Kidney tubule cell (primary cell): ENCODE measurements at regions not wholly inside any gene's neighbourhood (a gene's known extent, or its start where the extent isn't known, plus 50 kb on each side); places are given as distances from the start of the nearest gene placed in this dataset.
"Not testable (repeated sequence)": the region's sequence is repeated elsewhere in the genome, so short reads cannot be mapped to it uniquely, and the experiment has no call there.

ENCODE experiments used
- DNase-seq: peaks from one replicate; pipeline ENCODE4 v3.0.0-alpha.2; 2018; ENCODE audit warnings: low spot score

- no peak for DNase-seq
Measured at GRCh38 chr10:31123946-31124345, 92.3 kb upstream of the ZNF438 start.

GRCh38 chr10:31124852-31125251, 93.2 kb upstream of the ZNF438 start:
- no peak for DNase-seq

- no peak for DNase-seq
Measured at GRCh38 chr10:31125789-31126188, 94.1 kb upstream of the ZNF438 start.

GRCh38 chr10:31126593-31126992, 94.9 kb upstream of the ZNF438 start:
- DNase-seq: no peak

- DNase-seq: no peak
Measured at GRCh38 chr10:31128536-31128935, 96.9 kb upstream of the ZNF438 start.

GRCh38 chr10:31129271-31129670, 97.6 kb upstream of the ZNF438 start:
- peak; percentile 72 for DNase-seq

- no peak for DNase-seq
Measured at GRCh38 chr10:31129880-31130405, 98.3 kb upstream of the ZNF438 start.

GRCh38 chr10:31130406-31130805, 98.7 kb upstream of the ZNF438 start:
- DNase-seq: no peak

GRCh38 chr10:31131251-31131650, 99.6 kb upstream of the ZNF438 start:
- no peak for DNase-seq

- no peak for DNase-seq
Measured at GRCh38 chr10:31132681-31133244, 101.1 kb upstream of the ZNF438 start.

- no peak for DNase-seq
Measured at GRCh38 chr10:31133251-31133791, 101.7 kb upstream of the ZNF438 start.

- peak; percentile 66 for DNase-seq
Measured at GRCh38 chr10:31133792-31134310, 102.2 kb upstream of the ZNF438 start.

- DNase-seq: peak; percentile 89
Measured at GRCh38 chr10:31134311-31134952, 102.8 kb upstream of the ZNF438 start.

- DNase-seq: no peak
Measured at GRCh38 chr10:31135171-31135570, 103.5 kb upstream of the ZNF438 start.

GRCh38 chr10:31135791-31136190, 104.1 kb upstream of the ZNF438 start:
- not testable (repeated sequence) for DNase-seq

- no peak for DNase-seq
Measured at GRCh38 chr10:31136386-31136785, 104.7 kb upstream of the ZNF438 start.

- DNase-seq: no peak
Measured at GRCh38 chr10:31136930-31137885, 105.5 kb upstream of the ZNF438 start.

- DNase-seq: no peak
Measured at GRCh38 chr10:31138026-31138553, 106.4 kb upstream of the ZNF438 start.

GRCh38 chr10:31139497-31139896, 107.8 kb upstream of the ZNF438 start:
- DNase-seq: no peak

- DNase-seq: no peak
Measured at GRCh38 chr10:31140716-31141115, 109.1 kb upstream of the ZNF438 start.

- peak; percentile 76 for DNase-seq
Measured at GRCh38 chr10:31142026-31142425, 110.4 kb upstream of the ZNF438 start.
